ENCODE measurements at regions not wholly inside any gene's neighbourhood (a gene's known extent, or its start where the extent isn't known, plus 50 kb on each side); places are given as distances from the start of the nearest gene placed in this dataset.

DNA sequence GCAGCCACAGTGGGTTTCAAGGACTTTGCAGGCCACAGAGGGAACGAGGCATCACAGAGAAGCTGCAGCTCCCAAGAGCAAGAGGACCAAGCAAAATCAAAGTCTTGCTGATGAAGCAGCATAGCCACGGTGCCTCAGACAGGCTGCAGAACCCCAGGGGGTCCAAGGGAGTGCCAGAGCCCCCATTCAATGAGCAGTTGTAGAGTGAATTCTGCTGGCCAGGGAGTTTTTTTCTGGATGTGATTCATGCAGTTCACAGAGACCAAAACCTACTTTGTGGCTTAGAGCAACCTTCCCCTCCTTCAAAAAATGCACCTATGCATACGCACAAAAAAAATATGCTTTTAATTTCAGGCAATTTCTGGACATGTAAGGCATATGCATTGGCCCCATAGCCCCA lies 409.0 kb downstream of the VPS13C start:
- TF ChIP-seq, protein P1, sequence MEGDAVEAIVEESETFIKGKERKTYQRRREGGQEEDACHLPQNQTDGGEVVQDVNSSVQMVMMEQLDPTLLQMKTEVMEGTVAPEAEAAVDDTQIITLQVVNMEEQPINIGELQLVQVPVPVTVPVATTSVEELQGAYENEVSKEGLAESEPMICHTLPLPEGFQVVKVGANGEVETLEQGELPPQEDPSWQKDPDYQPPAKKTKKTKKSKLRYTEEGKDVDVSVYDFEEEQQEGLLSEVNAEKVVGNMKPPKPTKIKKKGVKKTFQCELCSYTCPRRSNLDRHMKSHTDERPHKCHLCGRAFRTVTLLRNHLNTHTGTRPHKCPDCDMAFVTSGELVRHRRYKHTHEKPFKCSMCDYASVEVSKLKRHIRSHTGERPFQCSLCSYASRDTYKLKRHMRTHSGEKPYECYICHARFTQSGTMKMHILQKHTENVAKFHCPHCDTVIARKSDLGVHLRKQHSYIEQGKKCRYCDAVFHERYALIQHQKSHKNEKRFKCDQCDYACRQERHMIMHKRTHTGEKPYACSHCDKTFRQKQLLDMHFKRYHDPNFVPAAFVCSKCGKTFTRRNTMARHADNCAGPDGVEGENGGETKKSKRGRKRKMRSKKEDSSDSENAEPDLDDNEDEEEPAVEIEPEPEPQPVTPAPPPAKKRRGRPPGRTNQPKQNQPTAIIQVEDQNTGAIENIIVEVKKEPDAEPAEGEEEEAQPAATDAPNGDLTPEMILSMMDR (IDR thresholded peaks at IDR 0.05; ENCODE audit: low read depth, low read length) = no peak
- no peak for TF ChIP-seq EZH2phosphoT487 (IDR thresholded peaks at IDR 0.05; ENCODE audit: low read depth)

Measured in OCI-LY3 (cell line).